ENCODE measurements at regions not wholly inside any gene's neighbourhood (a gene's known extent, or its start where the extent isn't known, plus 50 kb on each side); places are given as distances from the start of the nearest gene placed in this dataset.

- no peak for TF ChIP-seq CTCF (conservative IDR thresholded peaks at IDR 0.05; ENCODE audit: low read depth, low read length)
- TF ChIP-seq EZH2 (IDR thresholded peaks at IDR 0.05; ENCODE audit: borderline replicate concordance, low read depth, low read length, poor library complexity, severe bottlenecking): no peak
These were observed 516.2 kb upstream of the ATXN8OS start for GRCh38 chr13:69591437-69591836.

Measured in A673 (cell line).